ENCODE measurements at regions not wholly inside any gene's neighbourhood (a gene's known extent, or its start where the extent isn't known, plus 50 kb on each side); places are given as distances from the start of the nearest gene placed in this dataset.

- Mint-ChIP-seq H3K4me1 (no peaks in the 10 kb centered on the region), H3K36me3 (no peaks in the 10 kb centered on the region), H3K27ac (no peak overlapping the region), H3K27me3 (ENCODE audit: low read depth in 2 of 2) (peaks cover 0 to 3% of the 10 kb centered on the region in 2 donors), H3K4me3 (no peak overlapping the region), H3K9me3 (no peaks in the 10 kb centered on the region)
- intact Hi-C loops (cut with micrococcal nuclease): no loop called here
- Histone ChIP-seq H3K4me3 (ENCODE audit: low read length) (no peak overlapping the region), H3K36me3 (ENCODE audit: control insufficient read depth, insufficient read depth, low read length) (no peaks in the 10 kb centered on the region), H3K27ac (ENCODE audit: low read length) (no peak overlapping the region), H3K9me3 (ENCODE audit: control insufficient read depth, insufficient read depth, low read length) (no peaks in the 10 kb centered on the region), H3K4me1 (ENCODE audit: control insufficient read depth, insufficient read depth, low read length) (no peaks in the 10 kb centered on the region), H3K27me3 (ENCODE audit: control insufficient read depth, insufficient read depth, low read length) (no peaks in the 10 kb centered on the region)
- no CpG with 5 or more reads among the region's 2 CpGs for WGBS (ENCODE audit: insufficient coverage)
- no peak for TF ChIP-seq CTCF (IDR thresholded peaks at IDR 0.05)
- no peak for DNase-seq
- no peak for ATAC-seq
Measured at GRCh38 chr10:52573347-52573746, 199.2 kb downstream of the MBL2 start.

- H3K36me3 Mint-ChIP-seq: no peaks in the 10 kb centered on the region
- H3K4me3 Mint-ChIP-seq: no peak overlapping the region
- peaks cover 0 to 3% of the 10 kb centered on the region in 2 donors for H3K27me3 Mint-ChIP-seq (ENCODE audit: low read depth in 2 of 2)
Measured at GRCh38 chr10:52574697-52575096, 197.9 kb downstream of the MBL2 start.

DNA sequence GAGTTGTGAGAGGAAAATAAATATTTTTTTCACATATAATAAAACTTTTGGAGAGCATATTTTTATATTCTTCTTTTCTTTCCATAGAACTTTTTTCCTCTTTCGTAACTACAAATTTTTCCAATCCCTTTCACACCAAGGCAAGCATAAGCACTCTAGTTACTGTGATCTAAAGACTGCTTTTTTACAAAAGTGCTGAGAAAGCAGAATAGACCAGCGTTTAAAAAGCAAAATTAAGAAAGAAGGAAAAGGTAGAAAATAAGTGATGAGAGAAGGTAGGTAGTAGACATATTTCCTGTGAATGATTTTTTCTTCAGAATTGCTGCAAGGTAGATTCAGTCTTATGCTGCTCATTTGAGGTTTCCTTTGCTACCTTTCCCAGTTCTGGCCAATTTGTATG is 195.5 kb downstream of the MBL2 start:
- H3K9me3 Mint-ChIP-seq: peaks cover 0 to 6% of the 10 kb centered on the region in 2 donors

More at GRCh38 chr10:52574697-52575096, 197.9 kb downstream of the MBL2 start:
- H3K36me3 ChIP-seq (ENCODE audit: control insufficient read depth, insufficient read depth, low read length): no peaks in the 10 kb centered on the region
- intact Hi-C loops (cut with micrococcal nuclease): no loop called here
- WGBS (ENCODE audit: insufficient coverage): 88% methylated on average over 2 of the region's 2 CpGs
- H3K4me1 Mint-ChIP-seq: no peaks in the 10 kb centered on the region
- no peak overlapping the region for H3K27ac ChIP-seq (ENCODE audit: low read length)
- H3K27ac Mint-ChIP-seq: no peak overlapping the region
- H3K9me3 Mint-ChIP-seq: no peaks in the 10 kb centered on the region
- H3K27me3 ChIP-seq (ENCODE audit: control insufficient read depth, insufficient read depth, low read length): no peaks in the 10 kb centered on the region
- DNase-seq (no peak), ATAC-seq (no peak)
- H3K4me1 ChIP-seq (ENCODE audit: control insufficient read depth, insufficient read depth, low read length): no peaks in the 10 kb centered on the region
- H3K9me3 ChIP-seq (ENCODE audit: control insufficient read depth, insufficient read depth, low read length): no peaks in the 10 kb centered on the region
- TF ChIP-seq CTCF (IDR thresholded peaks at IDR 0.05): no peak
- H3K4me3 ChIP-seq (ENCODE audit: low read length): no peak overlapping the region

More for the DNA sequence above, 195.5 kb downstream of the MBL2 start:
- ATAC-seq (no peak), DNase-seq (no peak)
- H3K4me1 Mint-ChIP-seq: no peaks in the 10 kb centered on the region
- Histone ChIP-seq H3K27me3 (ENCODE audit: control insufficient read depth, insufficient read depth, low read length) (no peaks in the 10 kb centered on the region), H3K4me1 (ENCODE audit: control insufficient read depth, insufficient read depth, low read length) (no peaks in the 10 kb centered on the region), H3K4me3 (ENCODE audit: low read length) (no peak overlapping the region), H3K27ac (ENCODE audit: low read length) (no peak overlapping the region), H3K36me3 (ENCODE audit: control insufficient read depth, insufficient read depth, low read length) (no peaks in the 10 kb centered on the region), H3K9me3 (ENCODE audit: control insufficient read depth, insufficient read depth, low read length) (peaks cover 3% of the 10 kb centered on the region)
- H3K36me3 Mint-ChIP-seq: no peaks in the 10 kb centered on the region
- H3K4me3 Mint-ChIP-seq: no peak overlapping the region
- no peak overlapping the region for H3K27ac Mint-ChIP-seq
- TF ChIP-seq CTCF (IDR thresholded peaks at IDR 0.05): no peak
- intact Hi-C loops (cut with micrococcal nuclease): no loop called here
- no peaks in the 10 kb centered on the region for H3K27me3 Mint-ChIP-seq (ENCODE audit: low read depth in 2 of 2)
- WGBS (ENCODE audit: insufficient coverage): 90% methylated on average over 2 of the region's 2 CpGs

Measured in natural killer cell (primary cell).